Activated naive CD8-positive, alpha-beta T cell (primary cell): ENCODE measurements at regions not wholly inside any gene's neighbourhood (a gene's known extent, or its start where the extent isn't known, plus 50 kb on each side); places are given as distances from the start of the nearest gene placed in this dataset.
"Not testable (repeated sequence)": the region's sequence is repeated elsewhere in the genome, so short reads cannot be mapped to it uniquely, and the experiment has no call there.

Source experiments
- H3K27ac Mint-ChIP-seq: one replicate; pipeline ENCODE4 v1.8.0; 2021; ENCODE audit warnings: mixed read lengths
- H3K27me3 Mint-ChIP-seq: one replicate; pipeline ENCODE4 v1.8.0; 2021; ENCODE audit warnings: mixed read lengths
- H3K36me3 Mint-ChIP-seq: one replicate; pipeline ENCODE4 v1.8.0; 2021; ENCODE audit warnings: mixed read lengths
- H3K4me1 Mint-ChIP-seq: one replicate; pipeline ENCODE4 v1.8.0; 2021; ENCODE audit warnings: low read depth, mixed read lengths
- H3K4me3 Mint-ChIP-seq: one replicate; pipeline ENCODE4 v1.8.0; 2021; ENCODE audit warnings: mild to moderate bottlenecking, mixed read lengths
- H3K9me3 Mint-ChIP-seq: one replicate; pipeline ENCODE4 v1.8.0; 2021; ENCODE audit warnings: low read depth, mixed read lengths

GRCh38 chr18:70693246-70693645 is 404.4 kb downstream of the SOCS6 start:
- Mint-ChIP-seq H3K27me3 (no peaks in the 10 kb centered on the region), H3K36me3 (peaks cover 20% of the 10 kb centered on the region), H3K4me3 (no peak overlapping the region), H3K9me3 (peaks cover 19% of the 10 kb centered on the region), H3K27ac (no peak overlapping the region), H3K4me1 (peaks cover 25% of the 10 kb centered on the region)

GRCh38 chr18:70689765-70690164 is 400.9 kb downstream of the SOCS6 start:
- peaks cover 30% of the 10 kb centered on the region for H3K4me1 Mint-ChIP-seq
- not testable (repeated sequence) for H3K36me3 Mint-ChIP-seq, H3K4me3 Mint-ChIP-seq, H3K9me3 Mint-ChIP-seq, H3K27me3 Mint-ChIP-seq, H3K27ac Mint-ChIP-seq

- no peaks in the 10 kb centered on the region for H3K27me3 Mint-ChIP-seq
- peak overlapping the region; percentile 51 for H3K27ac Mint-ChIP-seq
- H3K4me1 Mint-ChIP-seq, result peaks cover 40% of the 10 kb centered on the region
- H3K4me3 Mint-ChIP-seq, result no peak overlapping the region
- peaks cover 8% of the 10 kb centered on the region for H3K36me3 Mint-ChIP-seq
- peaks cover 11% of the 10 kb centered on the region for H3K9me3 Mint-ChIP-seq
Measured at GRCh38 chr18:70688286-70688685, 399.4 kb downstream of the SOCS6 start.

- Mint-ChIP-seq H3K36me3 (peaks cover 2% of the 10 kb centered on the region), H3K27ac (no peak overlapping the region), H3K4me3 (no peak overlapping the region), H3K4me1 (peaks cover 28% of the 10 kb centered on the region), H3K9me3 (peaks cover 8% of the 10 kb centered on the region), H3K27me3 (no peaks in the 10 kb centered on the region)
Measured at GRCh38 chr18:70684821-70685220, 396.0 kb downstream of the SOCS6 start.

GRCh38 chr18:70683263-70683662 is 394.4 kb downstream of the SOCS6 start:
- peak overlapping the region; percentile 60 for H3K4me3 Mint-ChIP-seq
- H3K27ac Mint-ChIP-seq, result peak overlapping the region; percentile 78
- peaks cover 8% of the 10 kb centered on the region for H3K9me3 Mint-ChIP-seq
- H3K4me1 Mint-ChIP-seq, result peaks cover 25% of the 10 kb centered on the region
- H3K36me3 Mint-ChIP-seq, result peaks cover 5% of the 10 kb centered on the region
- no peaks in the 10 kb centered on the region for H3K27me3 Mint-ChIP-seq

GRCh38 chr18:70674896-70675295 is 386.1 kb downstream of the SOCS6 start:
- Mint-ChIP-seq H3K4me3 (no peak overlapping the region), H3K4me1 (peaks cover 70% of the 10 kb centered on the region), H3K36me3 (peaks cover 29% of the 10 kb centered on the region), H3K27ac (no peak overlapping the region), H3K27me3 (no peaks in the 10 kb centered on the region), H3K9me3 (peaks cover 4% of the 10 kb centered on the region)

GRCh38 chr18:70673831-70674230 is 385.0 kb downstream of the SOCS6 start:
- H3K27ac Mint-ChIP-seq, result peak overlapping the region; percentile 91
- H3K27me3 Mint-ChIP-seq, result no peaks in the 10 kb centered on the region
- H3K9me3 Mint-ChIP-seq, result peaks cover 7% of the 10 kb centered on the region
- H3K4me1 Mint-ChIP-seq, result peaks cover 72% of the 10 kb centered on the region
- peak overlapping the region; percentile 25 for H3K4me3 Mint-ChIP-seq
- peaks cover 29% of the 10 kb centered on the region for H3K36me3 Mint-ChIP-seq

- peaks cover 7% of the 10 kb centered on the region for H3K9me3 Mint-ChIP-seq
- H3K4me1 Mint-ChIP-seq, result peaks cover 76% of the 10 kb centered on the region
- H3K27me3 Mint-ChIP-seq, result no peaks in the 10 kb centered on the region
- peak overlapping the region; percentile 91 for H3K27ac Mint-ChIP-seq
- H3K36me3 Mint-ChIP-seq, result peaks cover 32% of the 10 kb centered on the region
- peak overlapping the region; percentile 38 for H3K4me3 Mint-ChIP-seq
Measured at GRCh38 chr18:70672581-70672980, 383.7 kb downstream of the SOCS6 start.

- Mint-ChIP-seq H3K36me3 (peaks cover 30% of the 10 kb centered on the region), H3K27me3 (no peaks in the 10 kb centered on the region), H3K4me1 (peaks cover 74% of the 10 kb centered on the region), H3K27ac (peak overlapping the region; percentile 91), H3K9me3 (peaks cover 5% of the 10 kb centered on the region), H3K4me3 (peak overlapping the region; percentile 38)
Measured at GRCh38 chr18:70671889-70672565, 383.2 kb downstream of the SOCS6 start.

- no peaks in the 10 kb centered on the region for H3K27me3 Mint-ChIP-seq
- H3K27ac Mint-ChIP-seq, result no peak overlapping the region
- H3K4me3 Mint-ChIP-seq, result no peak overlapping the region
- peaks cover 59% of the 10 kb centered on the region for H3K4me1 Mint-ChIP-seq
- peaks cover 22% of the 10 kb centered on the region for H3K36me3 Mint-ChIP-seq
- H3K9me3 Mint-ChIP-seq, result peaks cover 8% of the 10 kb centered on the region
Measured at GRCh38 chr18:70666936-70667335, 378.1 kb downstream of the SOCS6 start.

- H3K36me3 Mint-ChIP-seq, result peaks cover 13% of the 10 kb centered on the region
- no peaks in the 10 kb centered on the region for H3K27me3 Mint-ChIP-seq
- peaks cover 73% of the 10 kb centered on the region for H3K4me1 Mint-ChIP-seq
- H3K9me3 Mint-ChIP-seq, result peaks cover 14% of the 10 kb centered on the region
- H3K27ac Mint-ChIP-seq, result peak overlapping the region; percentile 98
- H3K4me3 Mint-ChIP-seq, result peak overlapping the region; percentile 72
Measured at GRCh38 chr18:70663141-70663540, 374.3 kb downstream of the SOCS6 start.

- Mint-ChIP-seq H3K27me3 (no peaks in the 10 kb centered on the region), H3K27ac (peak overlapping the region; percentile 98), H3K4me3 (peak overlapping the region; percentile 72), H3K4me1 (peaks cover 71% of the 10 kb centered on the region), H3K9me3 (peaks cover 14% of the 10 kb centered on the region), H3K36me3 (peaks cover 13% of the 10 kb centered on the region)
Measured at GRCh38 chr18:70662588-70662987, 373.7 kb downstream of the SOCS6 start.

GRCh38 chr18:70659036-70659925 is 370.4 kb downstream of the SOCS6 start:
- no peaks in the 10 kb centered on the region for H3K27me3 Mint-ChIP-seq
- peaks cover 62% of the 10 kb centered on the region for H3K4me1 Mint-ChIP-seq
- peak overlapping the region; percentile 83 for H3K4me3 Mint-ChIP-seq
- peaks cover 9% of the 10 kb centered on the region for H3K9me3 Mint-ChIP-seq
- H3K36me3 Mint-ChIP-seq, result peaks cover 3% of the 10 kb centered on the region
- H3K27ac Mint-ChIP-seq, result peak overlapping the region; percentile 87

GRCh38 chr18:70653671-70654070 is 364.8 kb downstream of the SOCS6 start:
- Mint-ChIP-seq H3K4me3 (no peak overlapping the region), H3K36me3 (peaks cover 10% of the 10 kb centered on the region), H3K27ac (no peak overlapping the region), H3K27me3 (no peaks in the 10 kb centered on the region), H3K4me1 (peaks cover 40% of the 10 kb centered on the region), H3K9me3 (peaks cover 10% of the 10 kb centered on the region)

GRCh38 chr18:70650878-70651277 is 362.0 kb downstream of the SOCS6 start:
- peaks cover 10% of the 10 kb centered on the region for H3K36me3 Mint-ChIP-seq
- no peaks in the 10 kb centered on the region for H3K27me3 Mint-ChIP-seq
- H3K4me1 Mint-ChIP-seq, result peaks cover 47% of the 10 kb centered on the region
- peak overlapping the region; percentile 42 for H3K4me3 Mint-ChIP-seq
- H3K27ac Mint-ChIP-seq, result peak overlapping the region; percentile 82
- peaks cover 10% of the 10 kb centered on the region for H3K9me3 Mint-ChIP-seq
